Skeletal muscle cell (primary cell): ENCODE measurements at regions not wholly inside any gene's neighbourhood (a gene's known extent, or its start where the extent isn't known, plus 50 kb on each side); places are given as distances from the start of the nearest gene placed in this dataset.
"Not testable (repeated sequence)": the region's sequence is repeated elsewhere in the genome, so short reads cannot be mapped to it uniquely, and the experiment has no call there.

ENCODE experiments used
- DNase-seq: peaks from one replicate; pipeline ENCODE4 v3.0.0-alpha.2; 2010; ENCODE audit warnings: low read depth
- H3K4me3 ChIP-seq: 2 replicates; pipeline ENCODE4 v1.5.1; 2011; ENCODE audit warnings: low read depth, mild to moderate bottlenecking, control low read depth, low read length, moderate library complexity

- no peak for DNase-seq
- H3K4me3 ChIP-seq, result no peak overlapping the region
Measured at GRCh38 chr10:3892440-3893425, 107.7 kb upstream of the KLF6 start.

GRCh38 chr10:3891396-3891795 is 106.4 kb upstream of the KLF6 start:
- DNase-seq, result no peak
- no peak overlapping the region for H3K4me3 ChIP-seq

GRCh38 chr10:3890602-3891352 is 105.8 kb upstream of the KLF6 start:
- H3K4me3 ChIP-seq, result no peak overlapping the region
- DNase-seq, result no peak

GRCh38 chr10:3889961-3890522 is 105.0 kb upstream of the KLF6 start:
- peak; percentile 64 for DNase-seq
- H3K4me3 ChIP-seq, result no peak overlapping the region

GRCh38 chr10:3887885-3888476 is 103.0 kb upstream of the KLF6 start:
- DNase-seq, result peak; percentile 84
- H3K4me3 ChIP-seq, result no peak overlapping the region

GRCh38 chr10:3887404-3887803 is 102.4 kb upstream of the KLF6 start:
- DNase-seq, result no peak
- no peak overlapping the region for H3K4me3 ChIP-seq

GRCh38 chr10:3886641-3887251 is 101.7 kb upstream of the KLF6 start:
- H3K4me3 ChIP-seq, result no peak overlapping the region

GRCh38 chr10:3886191-3886590 is 101.2 kb upstream of the KLF6 start:
- no peak overlapping the region for H3K4me3 ChIP-seq
- peak; percentile 50 for DNase-seq

More at GRCh38 chr10:3886641-3887251, 101.7 kb upstream of the KLF6 start:
- peak; percentile 90 for DNase-seq

- no peak overlapping the region for H3K4me3 ChIP-seq
- no peak for DNase-seq
Measured at GRCh38 chr10:3882855-3883254, 97.8 kb upstream of the KLF6 start.

GRCh38 chr10:3881622-3882021 is 96.6 kb upstream of the KLF6 start:
- no peak for DNase-seq
- H3K4me3 ChIP-seq, result no peak overlapping the region

- DNase-seq, result no peak
- H3K4me3 ChIP-seq, result no peak overlapping the region
Measured at GRCh38 chr10:3879073-3879472, 94.1 kb upstream of the KLF6 start.

- H3K4me3 ChIP-seq, result no peak overlapping the region
- no peak for DNase-seq
Measured at GRCh38 chr10:3877211-3878000, 92.4 kb upstream of the KLF6 start.

- no peak overlapping the region for H3K4me3 ChIP-seq
- DNase-seq, result no peak
Measured at GRCh38 chr10:3876350-3876962, 91.4 kb upstream of the KLF6 start.

- DNase-seq, result no peak
- H3K4me3 ChIP-seq, result no peak overlapping the region
Measured at GRCh38 chr10:3875842-3876235, 90.8 kb upstream of the KLF6 start.

GRCh38 chr10:3874990-3875841 is 90.2 kb upstream of the KLF6 start:
- no peak overlapping the region for H3K4me3 ChIP-seq
- no peak for DNase-seq

- DNase-seq, H3K4me3 ChIP-seq: not testable (repeated sequence)
Measured at GRCh38 chr10:3874610-3874989, 89.6 kb upstream of the KLF6 start.

- no peak overlapping the region for H3K4me3 ChIP-seq
- DNase-seq, result no peak
Measured at GRCh38 chr10:3873728-3874461, 88.9 kb upstream of the KLF6 start.
